GM06990 (cell line): ENCODE measurements at regions not wholly inside any gene's neighbourhood (a gene's known extent, or its start where the extent isn't known, plus 50 kb on each side); places are given as distances from the start of the nearest gene placed in this dataset.

Experiments
- DNase-seq: peaks from one replicate; pipeline ENCODE4 v3.0.0-alpha.2; 2011; ENCODE audit not compliant: insufficient read length; ENCODE audit errors: extremely low read depth
- H3K27me3 ChIP-seq: replicated peaks from 2 replicates; pipeline ENCODE4 v1.6.0; 2011; ENCODE audit warnings: low read length; ENCODE audit not compliant: control insufficient read depth, insufficient read depth
- H3K36me3 ChIP-seq: 2 replicates; pipeline ENCODE4 v1.5.1; 2011; ENCODE audit warnings: low read length; ENCODE audit not compliant: control insufficient read depth, insufficient read depth
- H3K4me3 ChIP-seq: replicated peaks from 2 replicates; pipeline ENCODE4 v1.5.1; 2011; ENCODE audit warnings: low read depth, mild to moderate bottlenecking, control low read depth, low read length
- TF ChIP-seq, protein P1 (sequence below): IDR thresholded peaks from 2 replicates; pipeline ENCODE4 v1.5.1; 2011; ENCODE audit warnings: low read length, control low read depth, mild to moderate bottlenecking, inconsistent platforms; ENCODE audit not compliant: insufficient read depth, poor library complexity, severe bottlenecking

DNA sequence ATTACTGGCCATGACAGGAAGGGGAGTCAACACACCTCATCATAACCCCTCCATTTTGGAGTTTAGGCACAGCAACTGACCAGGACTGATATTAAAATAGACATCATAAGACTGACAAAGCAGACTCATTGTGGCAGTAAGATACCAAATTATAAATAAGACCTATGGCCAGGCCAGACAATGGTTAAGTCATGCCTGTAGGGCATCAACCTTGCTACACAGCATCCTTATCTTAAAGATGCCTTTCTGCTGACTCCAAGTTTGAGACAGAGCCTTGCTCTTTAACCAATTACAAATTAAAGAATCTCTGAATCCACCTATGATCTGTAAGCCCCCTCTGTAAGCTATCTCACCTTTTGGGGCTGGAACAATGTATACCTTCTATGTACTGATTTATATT lies 65.5 kb downstream of the VCX2 start:
- no peak overlapping the region for H3K4me3 ChIP-seq
- no peak for DNase-seq
- H3K27me3 ChIP-seq, result no peaks in the 10 kb centered on the region
- no peaks in the 10 kb centered on the region for H3K36me3 ChIP-seq
- TF ChIP-seq, protein P1, sequence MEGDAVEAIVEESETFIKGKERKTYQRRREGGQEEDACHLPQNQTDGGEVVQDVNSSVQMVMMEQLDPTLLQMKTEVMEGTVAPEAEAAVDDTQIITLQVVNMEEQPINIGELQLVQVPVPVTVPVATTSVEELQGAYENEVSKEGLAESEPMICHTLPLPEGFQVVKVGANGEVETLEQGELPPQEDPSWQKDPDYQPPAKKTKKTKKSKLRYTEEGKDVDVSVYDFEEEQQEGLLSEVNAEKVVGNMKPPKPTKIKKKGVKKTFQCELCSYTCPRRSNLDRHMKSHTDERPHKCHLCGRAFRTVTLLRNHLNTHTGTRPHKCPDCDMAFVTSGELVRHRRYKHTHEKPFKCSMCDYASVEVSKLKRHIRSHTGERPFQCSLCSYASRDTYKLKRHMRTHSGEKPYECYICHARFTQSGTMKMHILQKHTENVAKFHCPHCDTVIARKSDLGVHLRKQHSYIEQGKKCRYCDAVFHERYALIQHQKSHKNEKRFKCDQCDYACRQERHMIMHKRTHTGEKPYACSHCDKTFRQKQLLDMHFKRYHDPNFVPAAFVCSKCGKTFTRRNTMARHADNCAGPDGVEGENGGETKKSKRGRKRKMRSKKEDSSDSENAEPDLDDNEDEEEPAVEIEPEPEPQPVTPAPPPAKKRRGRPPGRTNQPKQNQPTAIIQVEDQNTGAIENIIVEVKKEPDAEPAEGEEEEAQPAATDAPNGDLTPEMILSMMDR, result no peak

- TF ChIP-seq, protein P1, result no peak
- Histone ChIP-seq H3K36me3 (no peaks in the 10 kb centered on the region), H3K27me3 (no peaks in the 10 kb centered on the region), H3K4me3 (no peak overlapping the region)
- no peak for DNase-seq
Observed at GRCh38 chrX:8103655-8104054, 67.4 kb downstream of the VCX2 start.

GRCh38 chrX:8091510-8091909 lies 79.6 kb downstream of the VCX2 start:
- Histone ChIP-seq H3K36me3 (no peaks in the 10 kb centered on the region), H3K27me3 (no peaks in the 10 kb centered on the region), H3K4me3 (no peak overlapping the region)
- no peak for DNase-seq
- TF ChIP-seq, protein P1, result no peak

- H3K27me3 ChIP-seq, result no peaks in the 10 kb centered on the region
- H3K36me3 ChIP-seq, result no peaks in the 10 kb centered on the region
- no peak overlapping the region for H3K4me3 ChIP-seq
- TF ChIP-seq, protein P1, result no peak
- no peak for DNase-seq
Observed at GRCh38 chrX:8090906-8091305, 80.2 kb downstream of the VCX2 start.

DNA sequence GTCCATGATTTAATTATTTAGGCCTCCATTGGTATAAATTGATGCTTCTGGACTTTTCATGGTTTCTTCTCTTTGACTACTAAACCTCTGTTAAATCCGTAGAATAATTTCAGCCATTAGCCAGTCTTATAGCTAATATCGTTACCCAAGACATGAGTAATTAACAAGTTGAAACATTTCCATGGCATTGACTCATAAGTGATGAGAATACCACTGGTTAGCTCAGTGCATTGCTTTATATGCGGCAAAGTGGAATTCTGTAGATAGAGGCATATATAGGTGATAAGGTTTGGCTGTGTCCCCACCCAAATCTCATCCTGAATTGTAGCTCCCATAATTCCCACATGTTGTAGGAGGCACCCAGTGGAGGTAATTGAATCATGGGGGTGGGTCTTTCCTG lies 80.6 kb downstream of the VCX2 start:
- no peak overlapping the region for H3K4me3 ChIP-seq
- no peaks in the 10 kb centered on the region for H3K27me3 ChIP-seq
- no peak for DNase-seq
- TF ChIP-seq, protein P1, result no peak
- H3K36me3 ChIP-seq, result no peaks in the 10 kb centered on the region

- H3K36me3 ChIP-seq, result no peaks in the 10 kb centered on the region
- DNase-seq, result no peak
- H3K27me3 ChIP-seq, result no peaks in the 10 kb centered on the region
- TF ChIP-seq, protein P1, result no peak
- no peak overlapping the region for H3K4me3 ChIP-seq
Observed at GRCh38 chrX:8089141-8089540, 81.9 kb downstream of the VCX2 start.
